AG09319 (cell line): ENCODE measurements at regions not wholly inside any gene's neighbourhood (a gene's known extent, or its start where the extent isn't known, plus 50 kb on each side); places are given as distances from the start of the nearest gene placed in this dataset.
A peak's percentile ranks its signal among the peaks of the same experiment; 100 is the strongest.

Experiments
- DNase-seq: peaks from one replicate; pipeline ENCODE4 v3.0.0-alpha.2; 2010; ENCODE audit warnings: low read depth; ENCODE audit errors: extremely low read depth
- CTCF ChIP-seq: IDR thresholded peaks from 2 replicates; pipeline ENCODE4 v1.5.1; 2011; ENCODE audit warnings: low read depth, mild to moderate bottlenecking, inconsistent platforms, low read length, moderate library complexity

- peak; percentile 16 for DNase-seq
- TF ChIP-seq CTCF: no peak
Measured at GRCh38 chr9:3136686-3137346, 292.9 kb upstream of the PUM3 start.

GRCh38 chr9:3136230-3136629, 292.3 kb upstream of the PUM3 start:
- TF ChIP-seq CTCF: no peak

GRCh38 chr9:3127564-3127963, 283.7 kb upstream of the PUM3 start:
- no peak for TF ChIP-seq CTCF
- no peak for DNase-seq

More at GRCh38 chr9:3136230-3136629, 292.3 kb upstream of the PUM3 start:
- DNase-seq: no peak

- TF ChIP-seq CTCF: no peak
- no peak for DNase-seq
Measured at GRCh38 chr9:3125602-3126405, 281.9 kb upstream of the PUM3 start.

- DNase-seq: no peak
- TF ChIP-seq CTCF: no peak
Measured at GRCh38 chr9:3124001-3124400, 280.1 kb upstream of the PUM3 start.

- no peak for DNase-seq
- TF ChIP-seq CTCF: no peak
Measured at GRCh38 chr9:3118081-3118480, 274.2 kb upstream of the PUM3 start.

GRCh38 chr9:3099646-3100045, 255.8 kb upstream of the PUM3 start:
- no peak for DNase-seq
- TF ChIP-seq CTCF: no peak
